HAP-1 (cell line): ENCODE measurements at regions not wholly inside any gene's neighbourhood (a gene's known extent, or its start where the extent isn't known, plus 50 kb on each side); places are given as distances from the start of the nearest gene placed in this dataset.

ENCODE experiments used
- DNase-seq, 2 experiments: peaks; one replicate each; pipeline ENCODE4 v3.0.0-alpha.2; 2016 to 2020; ENCODE audit warnings: low spot score in 2 of 2
- H3K27me3 ChIP-seq: fragments of 250-450 bp; sonication (Bioruptor Pico); 2 replicates; pipeline ENCODE4 v1.5.1; 2020; ENCODE audit warnings: low read depth, mild to moderate bottlenecking, moderate library complexity
- H3K36me3 ChIP-seq: fragments of 250-450 bp; sonication (Bioruptor Pico); replicated peaks from 2 replicates; pipeline ENCODE4 v1.5.1; 2020; ENCODE audit warnings: mild to moderate bottlenecking
- H3K4me1 ChIP-seq: fragments of 250-450 bp; sonication (Bioruptor Pico); 2 replicates; pipeline ENCODE4 v1.5.1; 2020; ENCODE audit warnings: mild to moderate bottlenecking
- H3K4me3 ChIP-seq: fragments of 250-450 bp; sonication (Bioruptor Pico); 2 replicates; pipeline ENCODE4 v1.5.1; 2020; ENCODE audit warnings: mild to moderate bottlenecking, moderate library complexity
- H3K9me3 ChIP-seq: fragments of 250-450 bp; sonication (Bioruptor Pico); 2 replicates; pipeline ENCODE4 v1.5.1; 2020; ENCODE audit warnings: mild to moderate bottlenecking, moderate library complexity
- in situ Hi-C: fragments of 300-500 bp; cut with MboI; formaldehyde crosslinking; loops from 3 replicates; pipeline ENCODE4 v1.14.3; 2020; ENCODE audit warnings: low sequenced_read_pairs, inconsistent platforms, mixed read lengths

DNA sequence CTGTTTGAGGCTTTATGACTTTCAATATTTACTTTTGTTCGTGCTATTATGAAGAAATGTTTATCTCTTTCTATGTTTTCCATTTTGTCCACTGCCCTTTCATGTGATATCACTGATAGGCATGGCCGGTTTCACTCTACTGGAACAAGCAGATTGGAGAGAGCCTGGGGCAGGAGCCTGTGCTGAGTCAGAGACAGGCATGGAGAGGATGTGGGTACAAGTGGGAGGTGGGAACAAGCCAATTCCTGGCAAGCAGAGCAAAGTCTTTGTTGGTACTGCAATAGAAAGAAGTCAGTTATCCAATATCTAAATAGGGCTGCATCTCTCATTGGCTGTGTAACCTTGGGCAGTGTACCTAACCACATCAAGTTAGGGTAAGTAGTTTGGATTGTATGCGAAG lies 545.6 kb upstream of the MAP3K7 start:
- H3K9me3 ChIP-seq: no peaks in the 10 kb centered on the region
- H3K4me1 ChIP-seq: no peaks in the 10 kb centered on the region
- no peaks in the 10 kb centered on the region for H3K27me3 ChIP-seq
- H3K36me3 ChIP-seq: no peaks in the 10 kb centered on the region
- no peak overlapping the region for H3K4me3 ChIP-seq
- in situ Hi-C loops: no loop called here
- DNase-seq: no peak

DNA sequence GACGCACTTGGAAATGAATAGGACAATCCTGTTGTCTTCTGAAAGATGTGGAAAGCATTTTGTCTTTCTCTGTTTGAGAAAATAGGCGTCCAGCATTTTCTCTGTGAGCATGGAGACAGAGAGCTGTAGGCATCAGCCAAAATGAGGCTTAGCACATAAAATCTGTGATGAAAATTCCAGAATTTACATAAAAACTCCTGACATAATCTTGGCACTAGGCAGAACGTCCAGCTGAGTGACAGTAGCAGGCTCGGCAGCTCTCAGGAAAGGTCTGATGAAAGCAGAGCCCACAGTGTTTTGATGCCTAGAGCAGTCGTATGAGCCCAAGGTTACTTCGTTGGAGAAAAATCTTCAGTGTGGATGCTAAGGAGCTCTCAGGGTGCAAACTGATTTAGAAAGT lies 543.3 kb upstream of the MAP3K7 start:
- Histone ChIP-seq H3K36me3 (no peaks in the 10 kb centered on the region), H3K27me3 (no peaks in the 10 kb centered on the region), H3K9me3 (no peaks in the 10 kb centered on the region), H3K4me3 (no peak overlapping the region), H3K4me1 (no peaks in the 10 kb centered on the region)
- in situ Hi-C loops: no loop called here
- no peak for DNase-seq

DNA sequence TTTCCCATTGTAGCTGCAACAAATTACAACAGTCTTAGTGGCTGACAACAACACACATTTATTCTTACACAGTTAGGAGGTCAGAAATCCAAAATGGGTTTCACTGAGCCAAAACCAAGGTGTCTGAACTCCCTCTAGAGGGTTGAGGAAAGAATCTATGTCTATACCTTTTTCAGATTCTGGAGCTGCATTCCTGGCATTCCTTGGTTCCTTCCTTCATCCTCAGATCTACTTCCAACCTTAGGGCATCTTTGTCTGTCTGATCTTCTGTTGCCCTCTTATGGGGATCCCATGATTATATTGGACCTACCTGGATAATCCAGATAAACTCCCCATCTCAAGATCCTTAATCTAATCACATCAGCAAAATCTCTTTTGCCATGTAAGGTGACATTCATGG lies 540.9 kb upstream of the MAP3K7 start:
- no peaks in the 10 kb centered on the region for H3K36me3 ChIP-seq
- in situ Hi-C loops: no loop called here

DNA sequence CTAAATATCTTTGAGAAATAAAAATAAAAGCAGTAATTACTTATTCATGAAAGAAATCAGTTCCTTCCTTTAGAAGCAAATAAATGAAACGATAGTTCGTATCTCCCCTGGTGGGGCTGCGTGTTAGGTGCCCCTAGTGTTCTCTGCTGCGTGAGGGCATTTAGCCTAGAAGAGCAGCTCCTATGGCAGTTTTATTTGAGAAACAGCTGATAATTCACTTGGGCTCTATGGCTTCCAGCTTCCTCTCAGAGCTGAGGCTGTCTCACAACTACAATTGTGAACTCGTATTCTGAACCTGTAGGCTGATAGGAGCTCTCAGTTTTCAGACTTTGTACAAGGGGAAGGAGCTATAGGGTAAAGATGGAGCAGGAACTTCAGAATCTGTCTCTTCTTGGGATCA lies 540.0 kb upstream of the MAP3K7 start:
- Histone ChIP-seq H3K4me3 (no peak overlapping the region), H3K27me3 (no peaks in the 10 kb centered on the region), H3K4me1 (no peaks in the 10 kb centered on the region), H3K36me3 (no peaks in the 10 kb centered on the region), H3K9me3 (no peaks in the 10 kb centered on the region)
- DNase-seq: no peak
- in situ Hi-C loops: no loop called here

More for the DNA sequence above, 540.9 kb upstream of the MAP3K7 start:
- DNase-seq: no peak
- Histone ChIP-seq H3K4me3 (no peak overlapping the region), H3K4me1 (no peaks in the 10 kb centered on the region), H3K9me3 (no peaks in the 10 kb centered on the region), H3K27me3 (no peaks in the 10 kb centered on the region)

DNA sequence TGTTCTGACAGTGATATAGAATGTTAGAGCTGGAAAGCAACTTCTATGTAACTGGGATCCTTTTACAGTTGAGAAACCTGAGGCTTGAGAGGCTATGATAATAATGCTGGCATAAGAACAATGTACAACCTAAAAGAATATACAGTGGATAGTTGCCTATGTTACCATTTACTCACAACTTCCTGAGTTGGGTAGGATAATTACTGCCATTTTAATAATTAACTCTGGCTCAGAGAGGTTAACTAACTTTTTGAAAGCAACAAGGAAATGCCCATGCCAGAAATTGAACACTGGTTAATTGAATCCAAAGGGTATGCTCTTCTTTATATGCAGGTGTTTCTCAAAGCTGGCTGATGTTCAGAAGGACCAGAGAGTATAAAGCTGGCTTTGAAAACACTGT lies 530.7 kb upstream of the MAP3K7 start:
- in situ Hi-C loops: no loop called here
- H3K4me3 ChIP-seq: no peak overlapping the region
- no peaks in the 10 kb centered on the region for H3K36me3 ChIP-seq
- H3K4me1 ChIP-seq: no peaks in the 10 kb centered on the region
- no peaks in the 10 kb centered on the region for H3K27me3 ChIP-seq
- H3K9me3 ChIP-seq: no peaks in the 10 kb centered on the region
- no peak for DNase-seq

DNA sequence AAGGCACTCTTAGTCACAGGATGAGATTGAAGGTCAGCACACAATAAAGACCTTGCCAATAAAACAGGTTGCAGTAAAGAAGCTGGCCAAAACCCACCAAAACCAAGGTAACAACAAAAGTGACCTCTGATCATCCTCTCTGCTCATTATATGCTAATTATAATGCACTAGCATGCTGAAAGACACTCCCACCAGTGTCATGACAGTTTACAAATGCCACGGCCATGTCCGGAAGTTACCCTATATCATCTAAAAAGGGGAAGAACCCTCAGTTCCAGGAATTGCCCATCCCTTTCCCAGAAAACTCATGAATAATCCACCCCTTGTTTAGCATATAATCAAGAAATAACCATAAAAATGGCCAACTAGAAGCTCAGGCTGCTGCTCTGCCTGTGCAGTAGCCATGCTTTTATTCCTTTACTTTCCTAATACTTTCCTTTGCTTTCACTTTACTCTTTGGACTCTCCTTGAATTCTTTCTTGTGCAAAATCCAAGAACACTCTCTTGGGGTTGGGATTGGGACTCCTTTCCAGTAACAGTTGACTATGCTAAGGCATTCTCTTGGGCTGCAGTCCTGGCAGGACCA lies 527.3 kb upstream of the MAP3K7 start:
- no peaks in the 10 kb centered on the region for H3K36me3 ChIP-seq
- no peak for DNase-seq
- no peak overlapping the region for H3K4me3 ChIP-seq
- in situ Hi-C loops: no loop called here
- H3K4me1 ChIP-seq: no peaks in the 10 kb centered on the region
- no peaks in the 10 kb centered on the region for H3K27me3 ChIP-seq
- H3K9me3 ChIP-seq: no peaks in the 10 kb centered on the region

DNA sequence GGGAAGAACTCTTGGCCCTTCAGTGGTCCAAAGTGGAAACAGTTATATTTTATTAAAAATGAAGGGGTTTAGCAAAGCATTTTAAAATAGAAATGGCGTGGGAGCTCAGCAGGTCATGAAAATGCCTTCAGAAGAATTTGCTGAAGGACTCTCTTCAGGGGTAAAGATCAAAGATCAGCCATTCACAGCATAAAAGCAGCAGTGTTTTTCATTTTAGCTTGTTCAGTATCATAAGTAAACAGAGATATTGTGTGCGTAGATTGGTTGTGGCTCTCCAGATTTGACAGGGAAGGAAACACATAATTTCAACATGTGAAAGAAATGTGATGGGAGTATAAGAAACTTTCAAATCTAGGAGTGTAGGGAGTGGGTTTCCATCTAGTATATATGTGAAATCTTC lies 519.2 kb upstream of the MAP3K7 start:
- H3K36me3 ChIP-seq: no peaks in the 10 kb centered on the region
- in situ Hi-C loops: no loop called here
- DNase-seq: no peak
- 0 out of 2 replicates have a peak, but pooled peaks cover 4% of the 10 kb centered on the region for H3K27me3 ChIP-seq
- no peaks in the 10 kb centered on the region for H3K4me1 ChIP-seq
- H3K4me3 ChIP-seq: no peak overlapping the region
- no peaks in the 10 kb centered on the region for H3K9me3 ChIP-seq

DNA sequence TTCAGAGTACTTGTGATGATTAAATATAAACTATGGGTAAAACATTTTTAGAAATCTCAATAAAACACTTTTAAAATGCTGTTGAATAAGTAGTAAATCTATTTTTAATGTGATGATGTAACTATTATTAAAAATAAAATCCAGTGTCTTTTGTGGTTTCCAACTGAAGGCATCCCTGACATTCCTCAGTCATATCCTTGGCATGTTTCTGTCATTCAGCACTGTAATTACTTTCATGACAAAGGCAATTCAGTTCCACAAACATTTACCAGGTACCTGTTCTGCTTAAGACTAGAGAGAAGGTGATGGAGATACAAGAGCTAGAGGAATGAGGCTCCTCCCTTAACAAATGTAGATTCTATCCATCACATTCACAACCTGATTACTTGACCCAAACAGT lies 518.7 kb upstream of the MAP3K7 start:
- H3K27me3 ChIP-seq: 0 out of 2 replicates have a peak, but pooled peaks cover 4% of the 10 kb centered on the region
- no peak for DNase-seq
- no peaks in the 10 kb centered on the region for H3K36me3 ChIP-seq
- no peaks in the 10 kb centered on the region for H3K4me1 ChIP-seq
- in situ Hi-C loops: no loop called here
- H3K4me3 ChIP-seq: no peak overlapping the region
- no peaks in the 10 kb centered on the region for H3K9me3 ChIP-seq

DNA sequence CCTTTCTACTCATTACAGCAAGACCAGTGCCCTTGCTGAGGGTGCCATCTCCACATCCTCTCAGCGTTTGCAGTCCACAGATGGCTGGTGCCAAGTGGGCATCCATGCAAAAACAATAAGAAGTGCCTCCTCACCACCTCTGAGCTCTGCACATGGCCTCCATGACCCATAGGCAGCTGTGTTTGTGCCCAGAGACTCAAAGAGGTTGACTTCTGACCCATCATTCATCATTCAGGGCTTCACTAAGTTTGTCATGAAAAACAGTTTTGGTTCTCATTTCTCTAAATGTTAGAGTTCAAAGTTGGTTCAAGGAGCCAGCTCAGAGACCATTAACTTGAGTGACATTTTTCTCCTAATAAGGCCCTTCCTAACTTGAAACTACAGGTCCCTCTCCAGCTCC lies 512.6 kb upstream of the MAP3K7 start:
- Histone ChIP-seq H3K36me3 (no peaks in the 10 kb centered on the region), H3K27me3 (no peaks in the 10 kb centered on the region), H3K4me1 (no peaks in the 10 kb centered on the region), H3K4me3 (no peak overlapping the region), H3K9me3 (no peaks in the 10 kb centered on the region)
- in situ Hi-C loops: no loop called here
- no peak for DNase-seq

DNA sequence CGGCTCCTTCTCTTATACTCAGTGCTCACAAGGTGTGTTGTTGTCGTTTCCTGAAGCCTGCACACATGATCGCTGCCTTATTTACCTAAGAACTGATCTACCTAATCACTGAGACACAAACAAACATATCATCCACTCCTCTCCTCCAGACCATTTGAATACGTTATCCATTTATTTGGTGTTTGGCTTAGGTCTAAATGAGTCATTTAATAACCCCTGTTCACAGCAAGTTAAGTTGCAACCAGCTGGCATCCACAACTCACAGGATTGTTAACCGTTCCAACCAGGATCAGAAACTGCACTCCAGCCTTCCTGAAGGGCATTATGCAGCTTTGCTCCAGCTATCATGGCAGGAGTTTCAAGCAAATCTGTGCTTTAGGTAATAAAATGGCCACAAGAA lies 511.1 kb upstream of the MAP3K7 start:
- Histone ChIP-seq H3K4me1 (no peaks in the 10 kb centered on the region), H3K36me3 (no peaks in the 10 kb centered on the region), H3K27me3 (no peaks in the 10 kb centered on the region), H3K9me3 (no peaks in the 10 kb centered on the region), H3K4me3 (no peak overlapping the region)
- in situ Hi-C loops: no loop called here
- DNase-seq: no peak

DNA sequence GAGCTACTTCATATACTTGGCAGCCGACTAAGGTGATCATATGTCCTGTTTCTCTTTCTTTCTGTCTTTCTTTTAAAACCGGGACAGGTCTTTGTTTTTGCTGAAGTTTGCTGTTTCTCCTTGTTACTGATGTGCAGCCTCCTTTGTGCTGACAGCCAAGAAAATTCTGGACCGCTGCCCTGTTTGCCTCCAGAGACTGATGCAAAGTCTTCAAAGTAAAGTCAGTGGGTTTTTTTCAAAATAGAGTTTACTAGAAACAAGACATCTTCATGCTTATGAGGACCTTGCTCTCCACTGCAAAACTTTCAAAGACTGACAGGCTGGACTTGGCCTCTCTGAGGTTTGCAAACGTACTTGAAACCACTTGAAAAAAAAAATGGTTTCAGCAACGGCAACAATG lies 510.5 kb upstream of the MAP3K7 start:
- no peak overlapping the region for H3K4me3 ChIP-seq
- no peaks in the 10 kb centered on the region for H3K9me3 ChIP-seq
- DNase-seq: no peak
- in situ Hi-C loops: no loop called here
- no peaks in the 10 kb centered on the region for H3K27me3 ChIP-seq
- H3K4me1 ChIP-seq: no peaks in the 10 kb centered on the region
- H3K36me3 ChIP-seq: no peaks in the 10 kb centered on the region

DNA sequence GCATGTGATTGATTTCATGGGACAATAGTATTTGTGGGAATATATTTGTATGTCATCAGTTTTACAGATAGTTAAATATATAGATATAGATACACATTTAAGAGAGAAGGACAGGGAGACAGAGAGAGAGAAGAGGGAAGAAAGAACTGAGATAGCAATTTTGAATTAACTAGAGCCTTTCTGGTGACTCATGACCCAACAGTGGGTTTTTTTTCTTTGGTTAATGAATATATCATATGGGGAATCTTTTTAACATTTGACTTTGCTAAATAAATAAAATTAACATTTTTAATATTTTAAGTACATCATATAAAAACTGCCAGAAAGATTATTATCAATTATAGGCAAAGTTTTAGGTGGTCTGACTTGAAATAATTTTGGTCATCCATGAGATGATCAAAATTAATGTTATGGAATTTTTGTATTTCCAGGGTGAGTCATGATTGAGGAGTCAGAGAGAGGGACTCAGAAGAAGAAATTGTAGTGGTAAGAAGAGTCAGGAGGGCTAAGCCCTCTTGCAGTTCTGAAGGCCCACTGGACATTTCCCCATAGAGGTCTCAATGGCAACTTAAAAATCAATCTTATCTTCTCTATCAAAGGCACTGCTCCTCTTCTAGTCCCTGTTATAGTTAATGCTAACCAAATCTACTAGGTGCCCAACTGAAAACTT lies 508.1 kb upstream of the MAP3K7 start:
- Histone ChIP-seq H3K4me3 (no peak overlapping the region), H3K36me3 (no peaks in the 10 kb centered on the region), H3K27me3 (no peaks in the 10 kb centered on the region), H3K9me3 (no peaks in the 10 kb centered on the region), H3K4me1 (no peaks in the 10 kb centered on the region)
- in situ Hi-C loops: no loop called here
- DNase-seq: no peak

DNA sequence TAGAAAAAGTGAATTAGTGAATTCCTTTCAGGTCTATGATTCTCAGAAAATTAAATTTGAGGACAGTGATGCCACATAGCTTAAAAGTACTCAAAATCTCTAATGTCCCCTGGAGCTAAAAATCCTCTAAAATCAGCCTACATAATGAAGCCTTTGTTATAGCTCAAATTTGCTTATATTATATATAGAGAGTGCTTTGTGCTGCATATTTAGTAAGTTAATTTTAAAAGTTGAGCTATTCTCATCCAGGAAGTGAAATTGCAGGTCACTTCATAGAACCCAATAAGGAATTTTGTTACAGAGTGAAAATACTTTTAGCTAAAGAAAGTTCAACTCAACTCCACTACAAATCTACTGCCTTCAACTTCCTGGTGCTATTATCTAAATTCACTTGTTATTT lies 507.5 kb upstream of the MAP3K7 start:
- H3K9me3 ChIP-seq: no peaks in the 10 kb centered on the region
- in situ Hi-C loops: no loop called here
- H3K4me3 ChIP-seq: no peak overlapping the region
- H3K27me3 ChIP-seq: no peaks in the 10 kb centered on the region
- DNase-seq: no peak
- no peaks in the 10 kb centered on the region for H3K4me1 ChIP-seq
- no peaks in the 10 kb centered on the region for H3K36me3 ChIP-seq

DNA sequence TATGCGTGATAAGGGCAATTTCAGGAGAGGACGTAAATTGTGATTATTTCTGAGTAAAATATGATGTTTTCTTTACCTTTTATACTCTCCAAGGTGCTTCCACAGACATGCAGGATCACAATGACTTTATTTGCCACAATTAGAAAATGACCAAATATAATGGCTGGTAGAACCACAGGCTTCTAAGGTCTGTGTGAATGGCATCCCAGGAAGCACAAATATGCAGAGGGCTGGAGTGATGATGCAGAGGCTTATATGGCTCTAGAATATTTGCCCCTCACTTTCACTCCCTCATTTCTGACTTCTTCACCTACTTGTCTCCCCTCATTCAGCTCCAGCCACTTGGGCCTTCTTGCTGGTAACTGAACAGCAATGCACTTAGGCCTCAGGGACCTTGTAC lies 502.1 kb upstream of the MAP3K7 start:
- in situ Hi-C loops: no loop called here
- DNase-seq: no peak
- H3K36me3 ChIP-seq: no peaks in the 10 kb centered on the region
- no peaks in the 10 kb centered on the region for H3K9me3 ChIP-seq
- no peak overlapping the region for H3K4me3 ChIP-seq
- H3K27me3 ChIP-seq: no peaks in the 10 kb centered on the region
- no peaks in the 10 kb centered on the region for H3K4me1 ChIP-seq

DNA sequence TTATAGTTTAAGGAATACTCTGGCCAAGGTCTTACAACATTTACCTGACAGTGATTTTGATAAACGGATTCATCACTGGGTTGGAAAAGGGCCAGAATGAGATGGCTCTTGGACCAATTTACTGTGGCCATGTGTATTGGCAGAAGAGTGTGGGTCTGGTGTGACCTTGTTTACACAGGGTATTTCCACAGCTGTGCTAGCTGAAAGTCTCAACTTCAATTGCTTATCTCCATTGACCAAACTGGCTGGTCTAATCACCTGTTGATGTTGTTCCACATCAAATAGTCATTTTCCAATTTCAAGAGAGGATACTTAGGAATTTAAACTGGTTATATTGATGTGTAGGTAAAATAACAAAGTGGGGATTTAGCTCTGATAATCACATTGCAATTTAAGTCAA lies 501.6 kb upstream of the MAP3K7 start:
- no peaks in the 10 kb centered on the region for H3K27me3 ChIP-seq
- no peak overlapping the region for H3K4me3 ChIP-seq
- no peaks in the 10 kb centered on the region for H3K36me3 ChIP-seq
- in situ Hi-C loops: no loop called here
- H3K9me3 ChIP-seq: no peaks in the 10 kb centered on the region
- H3K4me1 ChIP-seq: no peaks in the 10 kb centered on the region
- DNase-seq: no peak
